ACC112 (cell line): ENCODE measurements at regions not wholly inside any gene's neighbourhood (a gene's known extent, or its start where the extent isn't known, plus 50 kb on each side); places are given as distances from the start of the nearest gene placed in this dataset.

Source experiments
- H2AFZ ChIP-seq: fragments of 200-600 bp; sonication (generic); one replicate; pipeline ENCODE4 v1.6.0; 2017; ENCODE audit warnings: antibody characterized with exemption, low read length; ENCODE audit not compliant: unreplicated experiment
- H3K27ac ChIP-seq: fragments of 200-600 bp; sonication (generic); 2 replicates; pipeline ENCODE4 v1.5.1; 2014; ENCODE audit warnings: low read depth, mild to moderate bottlenecking, antibody characterized with exemption, low read length, moderate library complexity
- H3K27me3 ChIP-seq: fragments of 200-600 bp; sonication (generic); 2 replicates; pipeline ENCODE4 v1.6.1; 2014; ENCODE audit warnings: mild to moderate bottlenecking, antibody characterized with exemption, low read length, moderate library complexity, mixed read lengths; ENCODE audit not compliant: insufficient read depth
- H3K36me3 ChIP-seq: fragments of 200-600 bp; sonication (generic); 2 replicates; pipeline ENCODE4 v1.6.1; 2016; ENCODE audit warnings: mild to moderate bottlenecking, antibody characterized with exemption, low read length, moderate library complexity, mixed read lengths; ENCODE audit not compliant: insufficient read depth
- H3K4me1 ChIP-seq: fragments of 200-600 bp; sonication (generic); one replicate; pipeline ENCODE4 v1.6.1; 2016; ENCODE audit warnings: low read length, mixed read lengths; ENCODE audit not compliant: insufficient read depth, unreplicated experiment, control insufficient read depth
- H3K4me3 ChIP-seq: fragments of 200-600 bp; sonication (generic); 2 replicates; pipeline ENCODE4 v1.5.1; 2014; ENCODE audit warnings: mild to moderate bottlenecking, low read depth, low read length
- H3K79me2 ChIP-seq: fragments of 200-600 bp; sonication (generic); one replicate; pipeline ENCODE4 v1.6.0; 2016; ENCODE audit warnings: low read length; ENCODE audit not compliant: control insufficient read depth, unreplicated experiment, insufficient read depth

DNA sequence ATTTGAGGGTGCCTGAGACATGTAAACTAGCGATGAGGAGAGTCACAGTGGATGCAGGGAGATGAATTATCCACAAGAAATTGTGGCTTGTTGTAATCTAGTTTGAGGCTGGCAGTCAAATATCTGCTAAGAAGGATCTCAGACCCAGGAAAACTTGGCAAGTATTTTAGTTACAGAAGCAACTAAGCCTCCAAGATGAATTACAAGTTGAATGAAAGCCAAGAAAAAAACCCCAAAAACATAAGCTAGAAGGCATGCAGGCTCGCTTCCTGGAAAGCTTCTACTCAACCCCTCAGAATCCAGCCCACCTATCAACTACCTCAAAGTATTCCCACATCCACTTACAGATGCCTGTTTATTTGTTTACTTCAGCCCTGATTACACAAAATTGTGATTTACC, 696.9 kb downstream of the MAT2B start:
- Histone ChIP-seq H3K36me3 (no peaks in the 10 kb centered on the region), H3K27ac (peak overlapping the region; percentile 96), H2AFZ (peak overlapping the region; percentile 71), H3K27me3 (no peaks in the 10 kb centered on the region), H3K79me2 (no peaks in the 10 kb centered on the region), H3K4me3 (peak overlapping the region; percentile 38), H3K4me1 (peaks cover 40% of the 10 kb centered on the region)

GRCh38 chr5:164203581-164204225, 698.3 kb downstream of the MAT2B start:
- Histone ChIP-seq H3K4me3 (peak overlapping the region; percentile 38), H3K27ac (peak overlapping the region; percentile 96), H2AFZ (peak overlapping the region; percentile 88), H3K79me2 (no peaks in the 10 kb centered on the region), H3K36me3 (no peaks in the 10 kb centered on the region), H3K27me3 (no peaks in the 10 kb centered on the region), H3K4me1 (peaks cover 46% of the 10 kb centered on the region)

- H2AFZ ChIP-seq, result peak overlapping the region; percentile 88
- H3K4me3 ChIP-seq, result peak overlapping the region; percentile 15; the same call in 1 of the 2 replicates
- no peaks in the 10 kb centered on the region for H3K79me2 ChIP-seq
- no peaks in the 10 kb centered on the region for H3K36me3 ChIP-seq
- H3K27ac ChIP-seq, result peak overlapping the region; percentile 96
- no peaks in the 10 kb centered on the region for H3K27me3 ChIP-seq
- peaks cover 46% of the 10 kb centered on the region for H3K4me1 ChIP-seq
These were observed 699.0 kb downstream of the MAT2B start for GRCh38 chr5:164204338-164204946.

DNA sequence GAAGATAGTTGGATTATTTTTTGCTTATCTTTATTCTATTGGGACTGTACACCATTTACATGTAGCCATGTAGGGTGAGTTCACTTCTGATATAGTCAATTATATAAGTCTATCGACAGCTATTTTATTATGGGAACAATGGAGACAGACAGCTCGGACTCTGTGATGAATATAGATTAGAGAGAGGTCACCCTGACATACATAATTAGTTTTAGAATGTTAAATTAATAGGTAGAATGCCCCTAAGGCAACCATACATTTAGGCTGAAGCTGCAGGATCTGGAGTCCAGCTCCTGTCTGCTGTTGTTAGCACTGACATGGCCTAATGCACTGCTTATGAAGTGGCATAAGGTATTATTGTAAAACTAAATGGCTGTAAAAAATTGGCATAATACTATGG, 700.8 kb downstream of the MAT2B start:
- Histone ChIP-seq H2AFZ (no peak overlapping the region), H3K27ac (no peak overlapping the region), H3K4me1 (peaks cover 46% of the 10 kb centered on the region), H3K4me3 (no peak overlapping the region), H3K36me3 (no peaks in the 10 kb centered on the region), H3K79me2 (no peaks in the 10 kb centered on the region), H3K27me3 (no peaks in the 10 kb centered on the region)

DNA sequence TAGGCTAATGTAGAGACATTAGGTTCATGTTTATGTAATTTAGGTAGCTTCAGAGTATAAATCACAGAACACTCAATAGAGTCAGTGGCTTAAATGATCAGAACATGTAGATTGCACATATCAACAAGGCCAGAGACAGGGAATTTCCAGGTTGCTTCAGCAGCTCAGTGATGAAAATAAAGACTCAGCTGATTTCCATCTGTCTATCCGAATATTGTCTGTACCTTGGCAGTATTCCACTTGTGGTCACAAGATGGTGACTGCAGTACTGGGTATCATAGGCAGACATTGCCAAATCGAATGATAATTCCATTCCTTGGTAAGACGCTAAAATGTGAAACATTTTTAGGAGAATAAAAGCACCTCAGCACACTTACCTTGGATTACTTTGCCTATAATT, 702.2 kb downstream of the MAT2B start:
- Histone ChIP-seq H3K27ac (no peak overlapping the region), H3K4me1 (peaks cover 35% of the 10 kb centered on the region), H3K36me3 (no peaks in the 10 kb centered on the region), H3K4me3 (no peak overlapping the region), H2AFZ (peak overlapping the region; percentile 52), H3K79me2 (no peaks in the 10 kb centered on the region), H3K27me3 (no peaks in the 10 kb centered on the region)

DNA sequence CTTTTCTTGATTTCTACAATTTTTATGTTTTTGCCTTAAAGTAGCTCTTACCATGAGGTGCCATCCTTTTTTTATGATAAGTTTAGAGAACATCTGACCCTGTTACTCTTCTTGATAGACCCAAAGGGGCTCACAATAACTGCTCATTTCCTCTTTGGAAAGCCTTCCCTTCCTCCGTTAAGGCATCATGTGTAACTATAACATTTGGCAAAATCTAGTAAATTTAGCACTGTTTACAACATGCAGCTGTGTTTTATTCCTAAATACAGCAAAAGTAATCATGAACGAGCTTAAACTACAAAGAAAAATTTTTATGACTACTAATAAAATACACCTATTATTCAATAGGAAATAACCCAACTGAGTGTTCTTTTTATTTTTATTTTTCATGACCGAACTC, 705.1 kb downstream of the MAT2B start:
- Histone ChIP-seq H3K27ac (no peak overlapping the region), H3K4me3 (no peak overlapping the region), H3K79me2 (no peaks in the 10 kb centered on the region), H2AFZ (no peak overlapping the region), H3K36me3 (no peaks in the 10 kb centered on the region), H3K4me1 (peaks cover 18% of the 10 kb centered on the region), H3K27me3 (no peaks in the 10 kb centered on the region)

GRCh38 chr5:164214698-164215097, 709.3 kb downstream of the MAT2B start:
- H3K4me3 ChIP-seq, result no peak overlapping the region
- H3K4me1 ChIP-seq, result peaks cover 10% of the 10 kb centered on the region
- no peaks in the 10 kb centered on the region for H3K27me3 ChIP-seq
- no peaks in the 10 kb centered on the region for H3K79me2 ChIP-seq
- H2AFZ ChIP-seq, result peak overlapping the region; percentile 36
- no peaks in the 10 kb centered on the region; the same call in 1 of the 2 replicates for H3K36me3 ChIP-seq
- no peak overlapping the region for H3K27ac ChIP-seq

DNA sequence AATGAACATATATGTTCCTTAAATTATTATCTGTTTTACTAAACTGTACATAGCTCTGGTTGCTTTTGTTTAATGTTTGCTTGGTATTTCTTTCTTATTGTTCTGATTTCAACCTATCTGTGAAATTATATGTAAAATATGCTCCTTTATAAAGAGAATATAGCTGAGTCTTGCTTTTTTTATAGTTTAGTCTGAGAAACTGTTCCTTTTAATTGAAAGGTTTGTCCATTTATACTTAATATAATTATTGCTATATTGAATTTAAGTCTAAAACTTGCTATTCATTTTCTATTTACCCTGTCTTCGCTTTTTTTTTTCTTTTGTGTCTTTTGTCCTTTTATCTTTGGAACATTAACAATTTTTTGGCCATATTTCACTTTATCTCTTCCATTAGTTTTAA, 712.0 kb downstream of the MAT2B start:
- Histone ChIP-seq H3K4me1 (peaks cover 10% of the 10 kb centered on the region), H3K4me3 (no peak overlapping the region), H3K27ac (no peak overlapping the region), H2AFZ (no peak overlapping the region), H3K27me3 (no peaks in the 10 kb centered on the region), H3K36me3 (no peaks in the 10 kb centered on the region; the same call in 1 of the 2 replicates), H3K79me2 (no peaks in the 10 kb centered on the region)

DNA sequence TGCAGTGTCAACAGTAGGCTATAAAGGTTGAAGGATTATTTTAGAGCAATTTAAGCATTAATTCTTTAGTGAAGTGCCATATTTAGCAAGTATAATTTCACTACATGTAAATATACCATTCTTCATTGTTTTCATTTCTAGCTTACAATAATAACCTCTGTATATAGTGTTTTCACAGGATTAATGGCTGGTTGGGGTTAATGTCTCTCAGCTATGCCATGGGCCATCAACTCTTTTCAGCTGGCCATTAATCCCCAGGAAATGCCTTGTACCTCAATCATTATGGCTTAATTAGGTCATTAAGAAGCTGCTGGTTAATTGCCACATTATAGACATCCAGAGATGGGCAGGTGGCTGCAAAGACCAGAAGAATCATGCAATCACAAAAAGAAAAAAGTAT, 715.1 kb downstream of the MAT2B start:
- no peak overlapping the region for H3K27ac ChIP-seq
- no peaks in the 10 kb centered on the region; the same call in 1 of the 2 replicates for H3K36me3 ChIP-seq
- H3K4me3 ChIP-seq, result no peak overlapping the region
- no peaks in the 10 kb centered on the region for H3K79me2 ChIP-seq
- no peak overlapping the region for H2AFZ ChIP-seq
- no peaks in the 10 kb centered on the region for H3K4me1 ChIP-seq
- no peaks in the 10 kb centered on the region for H3K27me3 ChIP-seq

DNA sequence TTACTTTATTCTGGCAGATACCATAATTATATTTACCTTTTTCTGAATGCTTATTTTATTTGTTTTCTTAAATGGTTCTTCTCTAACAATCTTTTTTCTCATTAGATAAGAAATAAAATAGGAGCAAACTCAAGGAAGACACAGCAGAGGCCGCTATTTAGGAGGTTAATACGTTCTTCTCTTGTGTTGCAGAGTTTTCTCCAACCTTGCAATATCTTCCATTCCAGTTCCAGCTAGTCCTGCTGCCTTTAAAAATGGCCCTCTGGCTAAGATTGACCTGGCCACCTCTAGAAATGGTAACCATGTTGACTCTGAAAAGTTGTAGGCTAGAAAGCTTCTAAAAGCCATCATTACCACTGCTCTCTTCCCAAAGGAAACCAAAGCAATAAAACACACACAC, 718.8 kb downstream of the MAT2B start:
- Histone ChIP-seq H3K27me3 (no peaks in the 10 kb centered on the region), H3K4me3 (no peak overlapping the region), H3K4me1 (no peaks in the 10 kb centered on the region), H3K79me2 (no peaks in the 10 kb centered on the region), H3K27ac (no peak overlapping the region), H2AFZ (no peak overlapping the region), H3K36me3 (no peaks in the 10 kb centered on the region)

DNA sequence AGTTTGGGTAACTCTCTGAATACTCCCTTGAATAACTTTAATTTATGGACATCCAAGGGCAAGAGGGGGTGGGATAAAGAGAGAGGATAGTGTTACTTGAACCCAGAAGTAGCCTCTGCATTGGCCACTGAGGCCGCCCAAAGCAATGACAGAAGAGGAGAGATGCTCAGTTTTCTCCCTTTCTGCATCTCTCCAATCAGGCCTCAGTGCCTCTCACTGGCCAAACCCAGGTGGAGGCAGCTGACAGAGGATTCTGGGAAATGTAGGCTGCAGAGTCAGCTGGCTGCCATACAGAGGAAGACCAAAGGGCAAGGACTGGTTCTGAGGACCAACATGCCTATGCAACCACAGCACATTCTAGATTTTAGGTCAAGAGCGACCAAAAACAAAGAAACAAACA, 719.4 kb downstream of the MAT2B start:
- H3K4me1 ChIP-seq, result no peaks in the 10 kb centered on the region
- no peaks in the 10 kb centered on the region for H3K27me3 ChIP-seq
- H2AFZ ChIP-seq, result no peak overlapping the region
- no peaks in the 10 kb centered on the region for H3K79me2 ChIP-seq
- H3K36me3 ChIP-seq, result no peaks in the 10 kb centered on the region
- no peak overlapping the region for H3K4me3 ChIP-seq
- no peak overlapping the region for H3K27ac ChIP-seq
